ENCODE measurements at regions not wholly inside any gene's neighbourhood (a gene's known extent, or its start where the extent isn't known, plus 50 kb on each side); places are given as distances from the start of the nearest gene placed in this dataset.

- no peak for TF ChIP-seq POLR2A (IDR thresholded peaks at IDR 0.05)
- TF ChIP-seq, protein P1, sequence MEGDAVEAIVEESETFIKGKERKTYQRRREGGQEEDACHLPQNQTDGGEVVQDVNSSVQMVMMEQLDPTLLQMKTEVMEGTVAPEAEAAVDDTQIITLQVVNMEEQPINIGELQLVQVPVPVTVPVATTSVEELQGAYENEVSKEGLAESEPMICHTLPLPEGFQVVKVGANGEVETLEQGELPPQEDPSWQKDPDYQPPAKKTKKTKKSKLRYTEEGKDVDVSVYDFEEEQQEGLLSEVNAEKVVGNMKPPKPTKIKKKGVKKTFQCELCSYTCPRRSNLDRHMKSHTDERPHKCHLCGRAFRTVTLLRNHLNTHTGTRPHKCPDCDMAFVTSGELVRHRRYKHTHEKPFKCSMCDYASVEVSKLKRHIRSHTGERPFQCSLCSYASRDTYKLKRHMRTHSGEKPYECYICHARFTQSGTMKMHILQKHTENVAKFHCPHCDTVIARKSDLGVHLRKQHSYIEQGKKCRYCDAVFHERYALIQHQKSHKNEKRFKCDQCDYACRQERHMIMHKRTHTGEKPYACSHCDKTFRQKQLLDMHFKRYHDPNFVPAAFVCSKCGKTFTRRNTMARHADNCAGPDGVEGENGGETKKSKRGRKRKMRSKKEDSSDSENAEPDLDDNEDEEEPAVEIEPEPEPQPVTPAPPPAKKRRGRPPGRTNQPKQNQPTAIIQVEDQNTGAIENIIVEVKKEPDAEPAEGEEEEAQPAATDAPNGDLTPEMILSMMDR (IDR thresholded peaks at IDR 0.05), result no peak
- WGBS, 4 donors, result 64 to 83% (median 74%) methylated on average over 3 of the region's 3 CpGs
- intact Hi-C loops (cut with DNase I), result no loop called here
- Histone ChIP-seq H3K27me3 (no peaks in the 10 kb centered on the region), H3K27ac (no peak overlapping the region), H3K4me1 (replicated peaks in 1 of 2) (no peaks in the 10 kb centered on the region), H3K36me3 (replicated peaks in 1 of 2) (no peaks in the 10 kb centered on the region), H3K9me3 (replicated peaks in 1 of 3) (no peaks in the 10 kb centered on the region), H3K4me3 (no peak overlapping the region)
- DNase-seq, result no peak
Observed at GRCh38 chr10:42969147-42969546, 107.7 kb upstream of the RET start.

GRCh38 chr10:42969909-42970308 is 107.0 kb upstream of the RET start:
- Histone ChIP-seq H3K4me1 (replicated peaks in 1 of 2) (no peaks in the 10 kb centered on the region), H3K9me3 (replicated peaks in 1 of 3) (no peaks in the 10 kb centered on the region), H3K4me3 (no peak overlapping the region), H3K36me3 (replicated peaks in 1 of 2) (no peaks in the 10 kb centered on the region), H3K27me3 (no peaks in the 10 kb centered on the region), H3K27ac (no peak overlapping the region)
- intact Hi-C loops (cut with DNase I), result no loop called here
- WGBS, 4 donors, result 79 to 94% (median 89%) methylated on average over 2 to 6 of the region's 6 CpGs
- DNase-seq, result peak in 1 of 7 donors; percentile 4
- TF ChIP-seq POLR2A (IDR thresholded peaks at IDR 0.05), result no peak
- TF ChIP-seq, protein P1 (IDR thresholded peaks at IDR 0.05), result no peak

DNA sequence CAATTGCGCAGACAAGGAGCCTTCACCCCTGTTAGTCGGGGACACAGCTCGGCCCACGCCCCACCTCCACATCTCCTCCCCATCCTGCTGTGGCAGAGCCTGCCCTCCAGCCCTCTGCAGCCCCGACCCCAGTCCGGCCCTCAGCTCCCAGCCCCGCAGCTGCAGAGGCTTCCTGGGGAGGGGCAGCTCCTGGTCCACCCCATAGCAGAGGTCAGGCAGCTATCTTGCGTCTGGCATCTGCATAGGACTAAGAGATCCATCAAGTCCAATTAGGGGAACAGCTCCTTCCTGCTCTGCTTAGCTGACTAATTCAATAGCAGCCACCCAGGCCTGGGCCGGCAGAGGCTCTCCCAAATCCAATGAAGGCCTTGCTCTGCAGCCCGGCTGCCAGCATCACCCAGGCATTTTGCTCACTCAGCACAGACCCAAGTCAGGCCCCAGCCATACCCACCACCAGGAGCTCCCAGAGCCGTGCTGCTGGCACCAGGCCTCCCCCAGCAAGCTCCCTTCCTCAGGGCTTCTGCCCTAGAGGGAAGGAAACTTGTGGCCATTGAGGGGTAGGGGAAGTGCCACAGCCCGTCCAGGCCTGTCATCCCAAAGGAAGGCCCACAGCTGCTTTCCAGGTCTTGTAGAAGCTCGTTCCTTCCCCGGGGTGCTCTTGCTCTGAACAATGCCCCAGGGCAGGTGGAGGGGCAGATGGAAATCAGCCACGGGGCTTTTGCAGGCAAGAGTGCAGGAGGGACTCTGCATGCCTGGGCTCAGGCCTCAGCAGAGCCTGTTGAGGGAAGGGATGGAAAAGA is 106.2 kb upstream of the RET start:
- DNase-seq, result peak in 2 of 7 donors; percentile 17 to 73
- intact Hi-C loops (cut with DNase I), result no loop called here
- 73 to 80% (median 76%) methylated on average over 9 to 15 of the region's 15 CpGs for WGBS, 4 donors

DNA sequence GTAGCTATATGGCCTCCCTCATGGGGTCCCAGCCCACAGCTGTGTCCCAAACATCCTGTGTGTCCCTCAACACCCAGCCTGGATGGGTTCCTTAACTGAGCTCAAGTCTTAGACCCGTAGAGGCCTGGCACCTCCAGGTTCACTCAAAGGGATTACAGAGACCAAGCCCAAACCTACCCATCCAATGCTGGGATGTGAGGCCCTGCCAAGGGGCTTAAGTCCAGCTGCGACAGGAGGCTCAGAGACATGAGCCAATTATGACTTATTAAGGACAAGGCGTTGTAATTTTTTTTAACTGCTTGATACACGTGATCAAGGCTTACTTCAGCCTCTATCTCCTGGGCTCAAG is 105.6 kb upstream of the RET start:
- Histone ChIP-seq H3K27ac (peak overlapping the region in 1 of 5 donors; percentile 12), H3K4me3 (no peak overlapping the region), H3K9me3 (replicated peaks in 1 of 3) (no peaks in the 10 kb centered on the region), H3K36me3 (replicated peaks in 1 of 2) (no peaks in the 10 kb centered on the region), H3K4me1 (replicated peaks in 1 of 2) (no peaks in the 10 kb centered on the region), H3K27me3 (no peaks in the 10 kb centered on the region)
- WGBS, 4 donors, result 58 to 83% (median 79%) methylated on average over 4 of the region's 4 CpGs
- no peak for DNase-seq
- TF ChIP-seq, protein P1 (IDR thresholded peaks at IDR 0.05), result no peak
- TF ChIP-seq POLR2A (IDR thresholded peaks at IDR 0.05), result no peak
- intact Hi-C loops (cut with DNase I), result no loop called here

More for the DNA sequence above, 106.2 kb upstream of the RET start:
- Histone ChIP-seq H3K4me3 (no peak overlapping the region), H3K27me3 (no peaks in the 10 kb centered on the region), H3K4me1 (replicated peaks in 1 of 2) (no peaks in the 10 kb centered on the region), H3K36me3 (replicated peaks in 1 of 2) (no peaks in the 10 kb centered on the region), H3K27ac (peak overlapping the region in 1 of 5 donors; percentile 12), H3K9me3 (replicated peaks in 1 of 3) (no peaks in the 10 kb centered on the region)
- TF ChIP-seq POLR2A (IDR thresholded peaks at IDR 0.05), result no peak
- TF ChIP-seq, protein P1 (IDR thresholded peaks at IDR 0.05), result no peak

Data from adrenal gland (tissue), 9 donors.